NCI-H345 (cell line): ENCODE measurements at regions not wholly inside any gene's neighbourhood (a gene's known extent, or its start where the extent isn't known, plus 50 kb on each side); places are given as distances from the start of the nearest gene placed in this dataset.

Source experiments
- DNase-seq: peaks from one replicate; lab custom pipeline; 2025; lab: John Stamatoyannopoulos, UW

- no peak for DNase-seq
Observed at GRCh38 chr2:79453918-79454317, 58.9 kb upstream of the CTNNA2 start.

GRCh38 chr2:79452651-79453050, 60.2 kb upstream of the CTNNA2 start:
- DNase-seq: no peak

- no peak for DNase-seq
Observed at GRCh38 chr2:79447463-79447862, 65.4 kb upstream of the CTNNA2 start.

- no peak for DNase-seq
Observed at GRCh38 chr2:79446313-79446712, 66.5 kb upstream of the CTNNA2 start.

- DNase-seq: no peak
Observed at GRCh38 chr2:79437433-79438267, 75.2 kb upstream of the CTNNA2 start.

GRCh38 chr2:79434362-79434761, 78.5 kb upstream of the CTNNA2 start:
- DNase-seq: no peak

- no peak for DNase-seq
Observed at GRCh38 chr2:79432731-79433146, 80.1 kb upstream of the CTNNA2 start.

GRCh38 chr2:79428745-79429144, 84.1 kb upstream of the CTNNA2 start:
- no peak for DNase-seq

- no peak for DNase-seq
Observed at GRCh38 chr2:79414690-79415089, 98.2 kb upstream of the CTNNA2 start.

- no peak for DNase-seq
Observed at GRCh38 chr2:79394485-79394859, 118.4 kb upstream of the CTNNA2 start.

- DNase-seq: peak; percentile 6
Observed at GRCh38 chr2:79393806-79394484, 118.9 kb upstream of the CTNNA2 start.

GRCh38 chr2:79393107-79393685, 119.7 kb upstream of the CTNNA2 start:
- no peak for DNase-seq

- no peak for DNase-seq
Observed at GRCh38 chr2:79389481-79389880, 123.4 kb upstream of the CTNNA2 start.

GRCh38 chr2:79388024-79388423, 124.8 kb upstream of the CTNNA2 start:
- DNase-seq: no peak

GRCh38 chr2:79387431-79387830, 125.4 kb upstream of the CTNNA2 start:
- DNase-seq: no peak

- DNase-seq: no peak
Observed at GRCh38 chr2:79383681-79384080, 129.2 kb upstream of the CTNNA2 start.

GRCh38 chr2:79375817-79376216, 137.0 kb upstream of the CTNNA2 start:
- DNase-seq: no peak

GRCh38 chr2:79373358-79374130, 139.3 kb upstream of the CTNNA2 start:
- no peak for DNase-seq

GRCh38 chr2:79370976-79371538, 141.8 kb upstream of the CTNNA2 start:
- no peak for DNase-seq

- no peak for DNase-seq
Observed at GRCh38 chr2:79369127-79369526, 143.7 kb upstream of the CTNNA2 start.

GRCh38 chr2:79368116-79368630, 144.7 kb upstream of the CTNNA2 start:
- no peak for DNase-seq

GRCh38 chr2:79359419-79359818, 153.4 kb upstream of the CTNNA2 start:
- no peak for DNase-seq
